ENCODE measurements at regions not wholly inside any gene's neighbourhood (a gene's known extent, or its start where the extent isn't known, plus 50 kb on each side); places are given as distances from the start of the nearest gene placed in this dataset.

DNA sequence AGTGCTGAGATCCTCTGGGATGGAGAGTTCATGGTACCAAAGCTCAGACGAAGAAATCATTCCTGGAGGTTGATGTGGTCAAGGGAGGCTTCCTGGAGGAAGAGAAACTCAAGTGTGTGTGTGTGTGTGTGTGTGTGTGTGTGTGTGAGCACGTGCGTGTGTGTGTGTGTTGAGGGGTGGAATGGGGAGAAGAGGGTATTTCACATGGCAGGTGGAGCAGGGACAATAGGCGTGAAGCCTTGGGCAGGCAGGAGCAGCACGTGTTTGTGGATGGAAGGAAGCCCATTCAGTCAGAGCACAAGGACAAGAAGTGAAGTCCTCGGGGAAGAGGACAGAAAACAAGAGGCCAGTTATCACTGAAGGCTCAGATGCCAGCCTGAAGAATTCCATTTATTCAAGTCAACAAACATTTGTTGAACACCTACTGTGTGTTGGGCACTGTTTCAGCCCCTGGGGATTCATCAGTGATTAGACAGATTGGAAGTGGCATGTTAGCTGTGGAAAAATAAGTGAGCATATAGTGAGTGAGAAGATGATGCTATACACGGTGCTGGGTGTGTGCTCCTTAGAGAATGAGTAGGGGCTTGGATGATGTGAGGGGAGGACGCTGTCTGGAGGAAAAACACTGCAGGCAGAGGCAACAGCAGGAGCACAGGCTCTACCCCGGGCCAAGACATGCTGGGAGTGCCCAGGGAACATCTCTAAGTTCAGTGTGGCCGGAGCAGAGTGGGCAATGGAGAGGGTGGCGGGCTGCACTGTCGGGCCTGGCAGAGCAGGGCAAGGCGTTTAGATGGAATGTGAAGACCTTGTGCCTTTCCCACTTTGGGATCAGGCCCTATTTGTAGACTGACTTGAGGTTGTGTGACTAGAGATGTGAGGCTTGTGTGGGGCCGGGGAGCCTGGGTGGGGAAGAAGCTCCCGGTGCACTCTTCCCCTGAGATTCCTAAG lies 267.1 kb downstream of the CBLN1 start:
- Mint-ChIP-seq H3K4me1 (ENCODE audit: unreplicated experiment) (peaks cover 11% of the 10 kb centered on the region), H3K9me3 (no peaks in the 10 kb centered on the region), H3K4me3 (no peak overlapping the region), H3K36me3 (no peaks in the 10 kb centered on the region), H3K27me3 (peaks cover 25% of the 10 kb centered on the region), H3K27ac (no peak overlapping the region)
- TF ChIP-seq, protein P1, sequence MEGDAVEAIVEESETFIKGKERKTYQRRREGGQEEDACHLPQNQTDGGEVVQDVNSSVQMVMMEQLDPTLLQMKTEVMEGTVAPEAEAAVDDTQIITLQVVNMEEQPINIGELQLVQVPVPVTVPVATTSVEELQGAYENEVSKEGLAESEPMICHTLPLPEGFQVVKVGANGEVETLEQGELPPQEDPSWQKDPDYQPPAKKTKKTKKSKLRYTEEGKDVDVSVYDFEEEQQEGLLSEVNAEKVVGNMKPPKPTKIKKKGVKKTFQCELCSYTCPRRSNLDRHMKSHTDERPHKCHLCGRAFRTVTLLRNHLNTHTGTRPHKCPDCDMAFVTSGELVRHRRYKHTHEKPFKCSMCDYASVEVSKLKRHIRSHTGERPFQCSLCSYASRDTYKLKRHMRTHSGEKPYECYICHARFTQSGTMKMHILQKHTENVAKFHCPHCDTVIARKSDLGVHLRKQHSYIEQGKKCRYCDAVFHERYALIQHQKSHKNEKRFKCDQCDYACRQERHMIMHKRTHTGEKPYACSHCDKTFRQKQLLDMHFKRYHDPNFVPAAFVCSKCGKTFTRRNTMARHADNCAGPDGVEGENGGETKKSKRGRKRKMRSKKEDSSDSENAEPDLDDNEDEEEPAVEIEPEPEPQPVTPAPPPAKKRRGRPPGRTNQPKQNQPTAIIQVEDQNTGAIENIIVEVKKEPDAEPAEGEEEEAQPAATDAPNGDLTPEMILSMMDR (conservative IDR thresholded peaks at IDR 0.05): no peak
- DNase-seq (ENCODE audit: extremely low spot score, unreplicated experiment): no peak

DNA sequence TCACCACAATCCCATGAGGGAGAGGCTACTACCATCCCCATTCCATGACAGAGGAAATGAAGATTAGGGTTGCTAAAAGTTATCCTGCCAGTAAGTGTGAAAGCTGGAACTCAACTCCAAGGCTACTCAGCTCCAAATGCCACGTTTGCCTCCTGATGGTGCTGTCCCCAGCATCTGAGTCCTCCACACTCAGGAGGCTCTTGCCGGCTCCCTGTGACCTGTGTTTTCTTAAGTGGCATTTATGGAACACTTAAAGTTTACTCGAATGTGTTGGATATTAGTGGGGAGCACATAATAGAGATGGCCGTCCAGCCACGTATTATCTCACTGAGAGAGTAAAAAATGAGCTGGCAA lies 267.9 kb downstream of the CBLN1 start:
- DNase-seq (ENCODE audit: extremely low spot score, unreplicated experiment): no peak
- TF ChIP-seq, protein P1 (conservative IDR thresholded peaks at IDR 0.05): no peak
- Mint-ChIP-seq H3K9me3 (no peaks in the 10 kb centered on the region), H3K4me1 (ENCODE audit: unreplicated experiment) (peaks cover 2% of the 10 kb centered on the region), H3K27me3 (peaks cover 24% of the 10 kb centered on the region), H3K36me3 (no peaks in the 10 kb centered on the region), H3K27ac (no peak overlapping the region), H3K4me3 (no peak overlapping the region)

DNA sequence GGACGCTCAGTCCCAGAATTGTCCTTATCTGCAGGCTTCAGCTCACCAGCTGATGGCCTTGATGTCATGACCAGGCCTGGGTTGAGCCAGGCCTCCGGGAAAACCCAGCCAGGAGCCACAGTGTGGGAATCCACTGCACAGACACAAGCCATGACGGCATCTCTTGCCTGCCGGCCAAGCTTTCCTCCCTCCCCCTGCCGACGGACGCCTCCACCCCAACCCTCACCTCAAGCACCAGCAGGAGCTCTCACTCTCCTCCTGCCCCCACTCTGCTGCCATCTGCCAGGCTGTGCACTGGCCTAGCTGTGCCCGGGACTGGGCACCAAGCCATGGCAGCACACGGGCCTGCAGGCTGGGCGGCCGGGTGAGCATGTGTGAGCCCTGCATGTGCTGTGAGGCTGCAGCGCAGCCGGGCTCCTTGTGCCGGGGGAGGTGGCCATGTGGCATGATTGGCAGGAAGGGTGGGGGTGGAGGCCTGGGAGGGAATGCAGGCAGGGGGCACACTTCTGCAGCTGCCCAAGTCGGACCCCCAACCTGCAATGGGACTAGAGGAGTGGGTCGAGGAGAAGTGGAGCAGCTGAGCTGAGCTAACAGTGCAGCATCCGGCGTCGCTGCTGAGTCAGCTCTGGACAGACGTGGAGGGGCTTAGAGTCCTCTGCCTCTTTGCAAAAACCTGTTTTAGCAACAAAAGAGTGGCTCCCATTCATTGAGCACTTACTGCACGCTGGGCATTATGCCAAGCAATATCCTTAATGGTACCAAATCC lies 268.5 kb downstream of the CBLN1 start:
- Mint-ChIP-seq H3K4me3 (no peak overlapping the region), H3K27ac (no peak overlapping the region), H3K9me3 (no peaks in the 10 kb centered on the region), H3K27me3 (peaks cover 24% of the 10 kb centered on the region), H3K4me1 (ENCODE audit: unreplicated experiment) (no peaks in the 10 kb centered on the region), H3K36me3 (no peaks in the 10 kb centered on the region)
- TF ChIP-seq, protein P1 (conservative IDR thresholded peaks at IDR 0.05): no peak
- no peak for DNase-seq (ENCODE audit: extremely low spot score, unreplicated experiment)

GRCh38 chr16:49011901-49012300 lies 269.7 kb downstream of the CBLN1 start:
- Mint-ChIP-seq H3K27me3 (peaks cover 24% of the 10 kb centered on the region), H3K4me1 (ENCODE audit: unreplicated experiment) (no peaks in the 10 kb centered on the region), H3K27ac (no peak overlapping the region), H3K4me3 (no peak overlapping the region), H3K36me3 (no peaks in the 10 kb centered on the region), H3K9me3 (no peaks in the 10 kb centered on the region)
- TF ChIP-seq, protein P1 (conservative IDR thresholded peaks at IDR 0.05): no peak
- no peak for DNase-seq (ENCODE audit: extremely low spot score, unreplicated experiment)

DNA sequence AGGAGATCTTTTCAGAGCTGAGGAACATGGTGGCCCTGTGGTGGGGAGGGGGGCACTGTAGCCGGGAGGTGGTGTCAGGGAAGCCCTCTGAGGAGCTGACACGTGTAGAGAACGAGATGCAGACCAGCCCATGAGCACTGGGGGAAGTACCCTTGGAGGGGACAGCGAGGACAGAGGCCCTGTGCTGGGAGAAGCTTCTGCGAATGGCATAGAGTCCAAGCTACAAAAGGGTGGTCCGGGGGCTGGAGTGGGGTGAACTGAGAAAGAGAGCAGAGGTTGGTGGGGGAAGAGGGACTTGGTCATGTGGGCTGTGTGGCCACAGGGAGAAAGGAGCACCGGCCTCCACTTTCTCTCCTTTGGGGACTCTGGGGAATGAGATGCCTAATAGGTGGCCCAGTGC lies 270.8 kb downstream of the CBLN1 start:
- TF ChIP-seq, protein P1 (conservative IDR thresholded peaks at IDR 0.05): no peak
- Mint-ChIP-seq H3K4me3 (no peak overlapping the region), H3K9me3 (no peaks in the 10 kb centered on the region), H3K36me3 (no peaks in the 10 kb centered on the region), H3K27ac (no peak overlapping the region), H3K27me3 (peaks cover 28% of the 10 kb centered on the region), H3K4me1 (ENCODE audit: unreplicated experiment) (no peaks in the 10 kb centered on the region)
- DNase-seq (ENCODE audit: extremely low spot score, unreplicated experiment): no peak

Data from type B pancreatic cell (in vitro differentiated cells).